CD14-positive monocyte (primary cell): ENCODE measurements at regions not wholly inside any gene's neighbourhood (a gene's known extent, or its start where the extent isn't known, plus 50 kb on each side); places are given as distances from the start of the nearest gene placed in this dataset.

Source experiments
- DNase-seq, 3 donors: peaks; one replicate each; pipeline ENCODE4 v3.0.0-alpha.2; 2011 to 2022
- H2AFZ ChIP-seq: 2 replicates; pipeline ENCODE4 v1.6.0; 2012; ENCODE audit warnings: mild to moderate bottlenecking, low read depth, low read length, inconsistent platforms; ENCODE audit not compliant: insufficient read depth, poor library complexity, severe bottlenecking
- H3K27ac ChIP-seq, 2 donors: 1 replicate in 1 of 2; 2 replicates in 1 of 2; pipeline ENCODE4 v1.5.1; 2012 to 2013; ENCODE audit warnings: low read length in 2 of 2, control low read depth in 1 of 2, inconsistent platforms in 1 of 2, low read depth in 1 of 2, mild to moderate bottlenecking in 1 of 2
- H3K27me3 ChIP-seq, 2 donors: one replicate each; pipeline versions ENCODE4 v1.6.0 to v1.6.1; 2011 to 2013; ENCODE audit warnings: low read length in 2 of 2; ENCODE audit not compliant: control insufficient read depth in 2 of 2, insufficient read depth in 2 of 2
- H3K36me3 ChIP-seq, 2 donors: replicated peaks in 1 of 2; 1 replicate in 1 of 2; 2 replicates in 1 of 2; pipeline versions ENCODE4 v1.5.1 to v1.6.1; 2012 to 2013; ENCODE audit warnings: low read length in 2 of 2, control low read depth in 1 of 2, inconsistent platforms in 1 of 2, mild to moderate bottlenecking in 1 of 2; ENCODE audit not compliant: insufficient read depth in 2 of 2, control insufficient read depth in 1 of 2
- H3K4me1 ChIP-seq, 2 donors: 1 replicate in 1 of 2; 2 replicates in 1 of 2; pipeline versions ENCODE4 v1.5.1 to v1.6.1; 2012 to 2013; ENCODE audit warnings: low read length in 2 of 2, control low read depth in 1 of 2, inconsistent platforms in 1 of 2, mild to moderate bottlenecking in 1 of 2, moderate library complexity in 1 of 2; ENCODE audit not compliant: insufficient read depth in 2 of 2, control insufficient read depth in 1 of 2
- H3K4me2 ChIP-seq: replicated peaks from 2 replicates; pipeline ENCODE3; 2012; ENCODE audit warnings: low read length, moderate library complexity, mild to moderate bottlenecking; ENCODE audit not compliant: poor library complexity, severe bottlenecking; ENCODE audit errors: extremely low read depth
- H3K4me3 ChIP-seq, 3 experiments: fragments of 200-600 bp in 1 of 3; sonication (generic) in 1 of 3; replicated peaks in 1 of 3; 1 replicate in 2 of 3; 2 replicates in 1 of 3; pipeline ENCODE4 v1.5.1; 2011 to 2013; ENCODE audit warnings: low read length in 3 of 3, mild to moderate bottlenecking in 3 of 3, control low read depth in 2 of 3, low read depth in 2 of 3, inconsistent platforms in 1 of 3, moderate library complexity in 1 of 3
- H3K79me2 ChIP-seq: 2 replicates; pipeline ENCODE4 v1.6.0; 2012; ENCODE audit warnings: mild to moderate bottlenecking, control low read depth, inconsistent platforms, low read length, moderate library complexity; ENCODE audit not compliant: insufficient read depth
- H3K9ac ChIP-seq: 2 replicates; pipeline ENCODE4 v1.6.0; 2017; ENCODE audit warnings: low read length, mild to moderate bottlenecking; ENCODE audit not compliant: insufficient read depth, poor library complexity, severe bottlenecking
- H3K9me3 ChIP-seq, 2 donors: replicated peaks in 1 of 2; 1 replicate in 1 of 2; 2 replicates in 1 of 2; pipeline versions ENCODE4 v1.5.1 to v1.6.1; 2012 to 2013; ENCODE audit warnings: low read length in 2 of 2, control low read depth in 1 of 2; ENCODE audit not compliant: control insufficient read depth in 1 of 2, insufficient read depth in 1 of 2
- H4K20me1 ChIP-seq: 2 replicates; pipeline ENCODE4 v1.6.0; 2012; ENCODE audit warnings: mild to moderate bottlenecking, low read length, control low read depth, moderate library complexity; ENCODE audit not compliant: insufficient read depth
- H3K27ac Mint-ChIP-seq, 7 donors: one replicate each; pipeline ENCODE4 v1.8.0; 2020; ENCODE audit warnings: mild to moderate bottlenecking in 7 of 7, mixed read lengths in 7 of 7, moderate library complexity in 6 of 7, inconsistent platforms in 2 of 7
- H3K27me3 Mint-ChIP-seq, 3 donors: one replicate each; pipeline ENCODE4 v1.8.0; 2021 to 2022; ENCODE audit warnings: low read depth in 3 of 3, mild to moderate bottlenecking in 3 of 3, mixed read lengths in 3 of 3, moderate library complexity in 3 of 3, inconsistent platforms in 1 of 3
- H3K36me3 Mint-ChIP-seq, 2 donors: one replicate each; pipeline ENCODE4 v1.8.0; 2020; ENCODE audit warnings: mixed read lengths in 2 of 2, inconsistent platforms in 1 of 2, mild to moderate bottlenecking in 1 of 2
- H3K4me1 Mint-ChIP-seq: one replicate; pipeline ENCODE4 v1.8.0; 2020; ENCODE audit warnings: mild to moderate bottlenecking, mixed read lengths
- H3K4me3 Mint-ChIP-seq, 2 donors: one replicate each; pipeline ENCODE4 v1.8.0; 2020; ENCODE audit warnings: mild to moderate bottlenecking in 2 of 2, mixed read lengths in 2 of 2, moderate library complexity in 1 of 2
- H3K9me3 Mint-ChIP-seq, 7 donors: one replicate each; pipeline ENCODE4 v1.8.0; 2020 to 2022; ENCODE audit warnings: mixed read lengths in 7 of 7, mild to moderate bottlenecking in 6 of 7, moderate library complexity in 6 of 7, inconsistent platforms in 2 of 7
- WGBS: methylation state at CpG from one replicate; pipeline ENCODE4 v1.1.5; 2013; ENCODE audit warnings: missing lambda C conversion rate; ENCODE audit not compliant: insufficient coverage; 5-methylcytosine and 5-hydroxymethylcytosine counted together
- intact Hi-C, 2 donors: fragments of 100-400 bp; cut with micrococcal nuclease; formaldehyde crosslinking; loops; one replicate each; pipeline versions ENCODE4 v1.15.0 to v1.15.1; 2023
- TF ChIP-seq, protein P1 (sequence below): fragments of 200-600 bp; IDR thresholded peaks from one replicate; pipeline ENCODE4 v1.8.0; 2022; ENCODE audit warnings: antibody characterized with exemption, mild to moderate bottlenecking

DNA sequence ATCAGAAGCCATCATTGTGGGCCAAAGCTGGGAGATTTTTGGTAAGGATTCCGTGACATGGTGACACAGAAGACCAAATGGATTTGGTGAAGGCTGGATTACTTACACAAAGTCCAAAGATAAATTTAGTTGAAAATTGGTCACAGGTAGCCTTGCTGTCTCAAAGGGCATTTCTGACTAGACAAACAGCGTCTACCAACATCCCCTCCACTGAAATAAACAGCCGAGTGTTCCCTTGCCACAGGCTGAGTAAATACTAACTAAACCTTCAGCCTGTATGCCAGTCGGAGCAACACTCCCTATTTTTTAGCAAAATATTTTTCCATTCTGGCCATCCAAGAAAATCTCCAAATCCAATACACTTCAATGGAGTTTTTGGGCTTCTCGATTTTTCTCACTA is 279.9 kb upstream of the CITED2 start:
- intact Hi-C loops: no loop called here
- no peak overlapping the region for H3K4me3 ChIP-seq
- Mint-ChIP-seq H3K27me3 (peaks cover 0 to 3% (median 2%) of the 10 kb centered on the region in 3 donors), H3K36me3 (no peaks in the 10 kb centered on the region), H3K4me1 (peaks cover 17% of the 10 kb centered on the region), H3K4me3 (no peak overlapping the region), H3K9me3 (no peaks in the 10 kb centered on the region), H3K27ac (no peak overlapping the region)
- WGBS: 98% methylated on average over 4 of the region's 5 CpGs
- H4K20me1 ChIP-seq: no peaks in the 10 kb centered on the region
- peaks cover 3 to 5% of the 10 kb centered on the region in 2 donors for H3K4me1 ChIP-seq
- no peaks in the 10 kb centered on the region for H3K36me3 ChIP-seq
- no peaks in the 10 kb centered on the region for H3K9me3 ChIP-seq
- H3K4me2 ChIP-seq: no peak overlapping the region
- TF ChIP-seq, protein P1, sequence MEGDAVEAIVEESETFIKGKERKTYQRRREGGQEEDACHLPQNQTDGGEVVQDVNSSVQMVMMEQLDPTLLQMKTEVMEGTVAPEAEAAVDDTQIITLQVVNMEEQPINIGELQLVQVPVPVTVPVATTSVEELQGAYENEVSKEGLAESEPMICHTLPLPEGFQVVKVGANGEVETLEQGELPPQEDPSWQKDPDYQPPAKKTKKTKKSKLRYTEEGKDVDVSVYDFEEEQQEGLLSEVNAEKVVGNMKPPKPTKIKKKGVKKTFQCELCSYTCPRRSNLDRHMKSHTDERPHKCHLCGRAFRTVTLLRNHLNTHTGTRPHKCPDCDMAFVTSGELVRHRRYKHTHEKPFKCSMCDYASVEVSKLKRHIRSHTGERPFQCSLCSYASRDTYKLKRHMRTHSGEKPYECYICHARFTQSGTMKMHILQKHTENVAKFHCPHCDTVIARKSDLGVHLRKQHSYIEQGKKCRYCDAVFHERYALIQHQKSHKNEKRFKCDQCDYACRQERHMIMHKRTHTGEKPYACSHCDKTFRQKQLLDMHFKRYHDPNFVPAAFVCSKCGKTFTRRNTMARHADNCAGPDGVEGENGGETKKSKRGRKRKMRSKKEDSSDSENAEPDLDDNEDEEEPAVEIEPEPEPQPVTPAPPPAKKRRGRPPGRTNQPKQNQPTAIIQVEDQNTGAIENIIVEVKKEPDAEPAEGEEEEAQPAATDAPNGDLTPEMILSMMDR: no peak
- no peaks in the 10 kb centered on the region for H3K79me2 ChIP-seq
- H3K27ac ChIP-seq: no peak overlapping the region
- no peak for DNase-seq
- H3K9ac ChIP-seq: no peak overlapping the region
- H2AFZ ChIP-seq: no peak overlapping the region
- no peaks in the 10 kb centered on the region for H3K27me3 ChIP-seq

DNA sequence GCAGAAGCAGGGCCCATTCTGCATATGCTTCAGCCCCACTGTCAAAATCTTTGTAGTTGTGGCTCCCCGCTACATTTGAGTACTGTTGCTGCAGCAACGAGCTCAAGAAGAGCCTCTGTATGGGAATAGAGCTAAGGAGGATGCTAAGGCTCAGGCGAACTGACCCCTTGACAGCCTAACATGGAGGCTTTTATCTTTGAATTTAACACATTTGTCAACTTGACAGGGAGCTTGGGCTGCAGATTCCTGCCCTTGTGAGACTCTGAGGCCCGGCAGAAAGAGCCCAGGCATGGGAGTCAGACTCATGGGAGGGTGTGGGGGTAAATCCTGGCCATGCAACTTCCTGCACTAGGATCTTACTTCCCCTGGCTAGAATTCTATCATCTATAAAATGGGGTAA is 278.7 kb upstream of the CITED2 start:
- no peaks in the 10 kb centered on the region for H4K20me1 ChIP-seq
- WGBS: 100% methylated on average over 1 of the region's 4 CpGs
- H3K36me3 ChIP-seq: no peaks in the 10 kb centered on the region

More for the DNA sequence above, 278.7 kb upstream of the CITED2 start:
- Histone ChIP-seq H3K9me3 (no peaks in the 10 kb centered on the region), H3K9ac (no peak overlapping the region), H3K79me2 (no peaks in the 10 kb centered on the region), H3K27ac (no peak overlapping the region), H2AFZ (no peak overlapping the region), H3K4me2 (no peak overlapping the region), H3K4me3 (no peak overlapping the region), H3K27me3 (no peaks in the 10 kb centered on the region), H3K4me1 (peaks cover 15 to 17% of the 10 kb centered on the region in 2 donors)
- peaks cover 0 to 3% (median 2%) of the 10 kb centered on the region in 3 donors for H3K27me3 Mint-ChIP-seq
- no peak overlapping the region for H3K27ac Mint-ChIP-seq
- H3K9me3 Mint-ChIP-seq: no peaks in the 10 kb centered on the region
- TF ChIP-seq, protein P1: no peak
- H3K4me3 Mint-ChIP-seq: no peak overlapping the region
- peaks cover 29% of the 10 kb centered on the region for H3K4me1 Mint-ChIP-seq
- H3K36me3 Mint-ChIP-seq: no peaks in the 10 kb centered on the region
- no peak for DNase-seq
- intact Hi-C loops: no loop called here
